DOHH2 (cell line): ENCODE measurements at regions not wholly inside any gene's neighbourhood (a gene's known extent, or its start where the extent isn't known, plus 50 kb on each side); places are given as distances from the start of the nearest gene placed in this dataset.

Experiments used
- H3F3A ChIP-seq: fragments of 200-600 bp; sonication (generic), shearing (Covaris generic); 2 replicates; pipeline ENCODE4 v1.6.0; 2016; ENCODE audit warnings: antibody characterized with exemption, mild to moderate bottlenecking; ENCODE audit not compliant: control insufficient read depth, insufficient read depth
- H3K27ac ChIP-seq: fragments of 200-600 bp; sonication (generic); 2 replicates; pipeline ENCODE4 v1.5.1; 2014; ENCODE audit warnings: low read depth, mild to moderate bottlenecking, low read length, moderate library complexity
- H3K27me3 ChIP-seq: fragments of 200-600 bp; sonication (generic); 2 replicates; pipeline ENCODE4 v1.6.1; 2014; ENCODE audit warnings: mild to moderate bottlenecking, low read length, mixed read lengths; ENCODE audit not compliant: control insufficient read depth
- H3K36me3 ChIP-seq: fragments of 200-600 bp; sonication (generic); 2 replicates; pipeline ENCODE4 v1.6.1; 2014; ENCODE audit warnings: mild to moderate bottlenecking, low read length, moderate library complexity, mixed read lengths; ENCODE audit not compliant: control insufficient read depth
- H3K4me1 ChIP-seq: fragments of 200-600 bp; sonication (generic); 2 replicates; pipeline ENCODE4 v1.6.1; 2014; ENCODE audit warnings: mild to moderate bottlenecking, low read length, mixed read lengths; ENCODE audit not compliant: control insufficient read depth
- H3K4me2 ChIP-seq: fragments of 200-600 bp; sonication (generic); 2 replicates; pipeline ENCODE4 v1.6.0; 2014; ENCODE audit warnings: mild to moderate bottlenecking, low read length, moderate library complexity
- H3K4me3 ChIP-seq: fragments of 200-600 bp; sonication (generic); 2 replicates; pipeline ENCODE4 v1.5.1; 2014; ENCODE audit warnings: mild to moderate bottlenecking, low read length, mixed read lengths
- H3K79me2 ChIP-seq: fragments of 200-600 bp; sonication (generic); 2 replicates; pipeline ENCODE4 v1.6.1; 2014; ENCODE audit warnings: mild to moderate bottlenecking, low read length, mixed read lengths; ENCODE audit not compliant: control insufficient read depth
- H3K9me2 ChIP-seq: fragments of 200-600 bp; sonication (generic); replicated peaks from 2 replicates; pipeline ENCODE4 v1.6.1; 2014; ENCODE audit warnings: mild to moderate bottlenecking, low read length, mixed read lengths; ENCODE audit not compliant: control insufficient read depth
- H3K9me3 ChIP-seq: fragments of 200-600 bp; sonication (generic); 2 replicates; pipeline ENCODE4 v1.6.1; 2014; ENCODE audit warnings: antibody characterized with exemption, low read length, mixed read lengths; ENCODE audit not compliant: control insufficient read depth, insufficient read depth
- H4K20me1 ChIP-seq: fragments of 200-600 bp; sonication (generic); 2 replicates; pipeline ENCODE4 v1.6.0; 2014; ENCODE audit warnings: low read depth, mild to moderate bottlenecking, antibody characterized with exemption, low read length, moderate library complexity; ENCODE audit not compliant: control insufficient read depth, insufficient read depth
- EZH2phosphoT487 ChIP-seq: fragments of 200-600 bp; sonication (generic); IDR thresholded peaks from 2 replicates; pipeline ENCODE4 v1.6.1; 2017; ENCODE audit warnings: borderline replicate concordance, mild to moderate bottlenecking, antibody characterized with exemption, low read length, moderate library complexity, mixed read lengths
- TF ChIP-seq, protein P1 (sequence below): fragments of 200-600 bp; sonication (generic); IDR thresholded peaks from one replicate; pipeline ENCODE4 v1.5.1; 2014; ENCODE audit warnings: antibody characterized with exemption, mild to moderate bottlenecking, low read depth, low read length; ENCODE audit not compliant: poor library complexity, severe bottlenecking

- Histone ChIP-seq H3K36me3 (no peaks in the 10 kb centered on the region), H3K27me3 (no peaks in the 10 kb centered on the region), H3F3A (no peaks in the 10 kb centered on the region), H3K9me2 (no peaks in the 10 kb centered on the region), H3K4me2 (peak overlapping the region; percentile 18), H3K4me3 (no peak overlapping the region), H3K9me3 (no peaks in the 10 kb centered on the region), H3K27ac (no peak overlapping the region), H3K4me1 (peaks cover 23% of the 10 kb centered on the region), H4K20me1 (no peaks in the 10 kb centered on the region), H3K79me2 (no peaks in the 10 kb centered on the region)
- no peak for TF ChIP-seq EZH2phosphoT487
- TF ChIP-seq, protein P1, sequence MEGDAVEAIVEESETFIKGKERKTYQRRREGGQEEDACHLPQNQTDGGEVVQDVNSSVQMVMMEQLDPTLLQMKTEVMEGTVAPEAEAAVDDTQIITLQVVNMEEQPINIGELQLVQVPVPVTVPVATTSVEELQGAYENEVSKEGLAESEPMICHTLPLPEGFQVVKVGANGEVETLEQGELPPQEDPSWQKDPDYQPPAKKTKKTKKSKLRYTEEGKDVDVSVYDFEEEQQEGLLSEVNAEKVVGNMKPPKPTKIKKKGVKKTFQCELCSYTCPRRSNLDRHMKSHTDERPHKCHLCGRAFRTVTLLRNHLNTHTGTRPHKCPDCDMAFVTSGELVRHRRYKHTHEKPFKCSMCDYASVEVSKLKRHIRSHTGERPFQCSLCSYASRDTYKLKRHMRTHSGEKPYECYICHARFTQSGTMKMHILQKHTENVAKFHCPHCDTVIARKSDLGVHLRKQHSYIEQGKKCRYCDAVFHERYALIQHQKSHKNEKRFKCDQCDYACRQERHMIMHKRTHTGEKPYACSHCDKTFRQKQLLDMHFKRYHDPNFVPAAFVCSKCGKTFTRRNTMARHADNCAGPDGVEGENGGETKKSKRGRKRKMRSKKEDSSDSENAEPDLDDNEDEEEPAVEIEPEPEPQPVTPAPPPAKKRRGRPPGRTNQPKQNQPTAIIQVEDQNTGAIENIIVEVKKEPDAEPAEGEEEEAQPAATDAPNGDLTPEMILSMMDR, result no peak
Observed at GRCh38 chr5:158170534-158170933, 311.6 kb upstream of the CLINT1 start.

- H3K9me2 ChIP-seq, result no peaks in the 10 kb centered on the region
- no peak overlapping the region for H3K4me3 ChIP-seq
- H3K9me3 ChIP-seq, result no peaks in the 10 kb centered on the region
- H3K36me3 ChIP-seq, result no peaks in the 10 kb centered on the region
- H3F3A ChIP-seq, result no peaks in the 10 kb centered on the region
- H3K4me1 ChIP-seq, result peaks cover 18% of the 10 kb centered on the region
- TF ChIP-seq, protein P1, result no peak
- TF ChIP-seq EZH2phosphoT487, result no peak
- H3K27ac ChIP-seq, result no peak overlapping the region
- H4K20me1 ChIP-seq, result no peaks in the 10 kb centered on the region
- no peaks in the 10 kb centered on the region for H3K79me2 ChIP-seq
- H3K27me3 ChIP-seq, result no peaks in the 10 kb centered on the region
- H3K4me2 ChIP-seq, result peak overlapping the region; percentile 18; the same call in 1 of the 2 replicates
Observed at GRCh38 chr5:158170060-158170459, 311.1 kb upstream of the CLINT1 start.

DNA sequence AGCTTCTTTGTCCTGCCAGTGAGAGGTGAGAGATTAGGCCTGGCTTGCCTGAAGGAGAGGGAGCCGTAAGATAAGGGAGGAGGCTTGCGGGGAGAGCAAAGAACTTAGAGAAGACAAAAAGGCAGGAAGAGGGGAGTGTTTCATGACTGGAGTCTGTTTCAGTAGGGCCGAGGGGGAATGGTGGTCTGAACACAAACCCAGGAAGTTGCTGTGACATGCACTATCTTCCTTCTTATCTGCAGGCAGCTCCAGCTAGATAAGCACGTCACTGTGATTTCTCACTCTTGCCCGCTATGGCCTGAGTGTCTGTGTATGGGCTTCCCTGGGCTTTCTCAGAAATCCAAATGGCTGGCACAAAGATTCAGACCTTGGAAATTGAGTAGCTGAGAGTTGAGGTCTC is 307.5 kb upstream of the CLINT1 start:
- no peaks in the 10 kb centered on the region for H3K36me3 ChIP-seq
- no peaks in the 10 kb centered on the region; the same call in 1 of the 2 replicates for H3K27me3 ChIP-seq
- H3K9me2 ChIP-seq, result no peaks in the 10 kb centered on the region
- no peaks in the 10 kb centered on the region for H4K20me1 ChIP-seq
- no peaks in the 10 kb centered on the region for H3K79me2 ChIP-seq
- H3K4me1 ChIP-seq, result peaks cover 14% of the 10 kb centered on the region
- H3K4me3 ChIP-seq, result no peak overlapping the region
- no peak overlapping the region for H3K4me2 ChIP-seq
- TF ChIP-seq, protein P1, result no peak
- TF ChIP-seq EZH2phosphoT487, result no peak
- no peak overlapping the region for H3K27ac ChIP-seq
- H3F3A ChIP-seq, result no peaks in the 10 kb centered on the region
- H3K9me3 ChIP-seq, result no peaks in the 10 kb centered on the region
